GM20000 (cell line): ENCODE measurements at regions not wholly inside any gene's neighbourhood (a gene's known extent, or its start where the extent isn't known, plus 50 kb on each side); places are given as distances from the start of the nearest gene placed in this dataset.
"Not testable (repeated sequence)": the region's sequence is repeated elsewhere in the genome, so short reads cannot be mapped to it uniquely, and the experiment has no call there.

ENCODE experiments used
- DNase-seq: peaks from one replicate; pipeline ENCODE4 v3.0.0; 2012; ENCODE audit warnings: low spot score
- TF ChIP-seq, protein P1 (sequence below): IDR thresholded peaks from 2 replicates; pipeline ENCODE4 v1.5.1; 2012; ENCODE audit warnings: mild to moderate bottlenecking, control low read depth; ENCODE audit errors: extremely low read depth, missing control alignments

DNA sequence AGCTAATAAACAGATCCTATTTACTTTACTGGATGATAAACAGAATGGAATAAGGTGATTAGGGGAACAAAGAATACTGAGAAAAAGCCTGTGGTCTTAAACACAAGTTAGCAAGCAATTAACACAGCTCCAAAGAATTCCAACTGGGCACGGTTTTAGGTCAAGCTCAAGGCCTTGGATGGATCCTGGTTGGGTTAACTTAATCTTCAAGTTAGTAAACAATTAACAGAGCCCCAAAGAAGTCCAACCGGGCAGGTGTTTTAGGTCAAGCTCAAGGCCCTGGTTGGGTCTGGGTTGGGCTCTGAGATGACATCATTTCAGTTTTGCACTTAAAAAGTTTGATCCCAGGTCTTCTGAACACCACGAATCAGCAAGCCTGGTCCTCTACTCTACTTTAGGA lies 1086.3 kb upstream of the TMPRSS15 start:
- no peak for DNase-seq
- TF ChIP-seq, protein P1, sequence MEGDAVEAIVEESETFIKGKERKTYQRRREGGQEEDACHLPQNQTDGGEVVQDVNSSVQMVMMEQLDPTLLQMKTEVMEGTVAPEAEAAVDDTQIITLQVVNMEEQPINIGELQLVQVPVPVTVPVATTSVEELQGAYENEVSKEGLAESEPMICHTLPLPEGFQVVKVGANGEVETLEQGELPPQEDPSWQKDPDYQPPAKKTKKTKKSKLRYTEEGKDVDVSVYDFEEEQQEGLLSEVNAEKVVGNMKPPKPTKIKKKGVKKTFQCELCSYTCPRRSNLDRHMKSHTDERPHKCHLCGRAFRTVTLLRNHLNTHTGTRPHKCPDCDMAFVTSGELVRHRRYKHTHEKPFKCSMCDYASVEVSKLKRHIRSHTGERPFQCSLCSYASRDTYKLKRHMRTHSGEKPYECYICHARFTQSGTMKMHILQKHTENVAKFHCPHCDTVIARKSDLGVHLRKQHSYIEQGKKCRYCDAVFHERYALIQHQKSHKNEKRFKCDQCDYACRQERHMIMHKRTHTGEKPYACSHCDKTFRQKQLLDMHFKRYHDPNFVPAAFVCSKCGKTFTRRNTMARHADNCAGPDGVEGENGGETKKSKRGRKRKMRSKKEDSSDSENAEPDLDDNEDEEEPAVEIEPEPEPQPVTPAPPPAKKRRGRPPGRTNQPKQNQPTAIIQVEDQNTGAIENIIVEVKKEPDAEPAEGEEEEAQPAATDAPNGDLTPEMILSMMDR = no peak

DNA sequence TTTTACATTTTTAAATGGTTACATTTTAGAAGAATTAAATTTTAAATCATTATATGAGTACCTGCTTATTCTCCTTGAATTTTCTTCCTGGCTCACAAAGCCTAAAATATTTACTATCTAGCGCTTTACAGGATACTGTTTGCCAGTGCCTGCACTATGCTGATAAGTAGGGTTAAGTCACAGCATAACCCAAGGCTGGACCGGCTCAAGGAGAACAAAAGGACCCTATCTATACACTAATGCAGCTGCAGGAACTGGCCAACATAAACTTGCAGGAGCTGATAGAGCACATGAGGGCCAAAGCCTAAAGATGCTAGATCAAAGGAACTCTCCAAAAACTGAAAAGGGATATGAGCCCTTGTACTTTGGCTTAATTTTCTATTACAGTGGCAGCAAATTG lies 1086.9 kb upstream of the TMPRSS15 start:
- DNase-seq = no peak
- TF ChIP-seq, protein P1 = no peak

DNA sequence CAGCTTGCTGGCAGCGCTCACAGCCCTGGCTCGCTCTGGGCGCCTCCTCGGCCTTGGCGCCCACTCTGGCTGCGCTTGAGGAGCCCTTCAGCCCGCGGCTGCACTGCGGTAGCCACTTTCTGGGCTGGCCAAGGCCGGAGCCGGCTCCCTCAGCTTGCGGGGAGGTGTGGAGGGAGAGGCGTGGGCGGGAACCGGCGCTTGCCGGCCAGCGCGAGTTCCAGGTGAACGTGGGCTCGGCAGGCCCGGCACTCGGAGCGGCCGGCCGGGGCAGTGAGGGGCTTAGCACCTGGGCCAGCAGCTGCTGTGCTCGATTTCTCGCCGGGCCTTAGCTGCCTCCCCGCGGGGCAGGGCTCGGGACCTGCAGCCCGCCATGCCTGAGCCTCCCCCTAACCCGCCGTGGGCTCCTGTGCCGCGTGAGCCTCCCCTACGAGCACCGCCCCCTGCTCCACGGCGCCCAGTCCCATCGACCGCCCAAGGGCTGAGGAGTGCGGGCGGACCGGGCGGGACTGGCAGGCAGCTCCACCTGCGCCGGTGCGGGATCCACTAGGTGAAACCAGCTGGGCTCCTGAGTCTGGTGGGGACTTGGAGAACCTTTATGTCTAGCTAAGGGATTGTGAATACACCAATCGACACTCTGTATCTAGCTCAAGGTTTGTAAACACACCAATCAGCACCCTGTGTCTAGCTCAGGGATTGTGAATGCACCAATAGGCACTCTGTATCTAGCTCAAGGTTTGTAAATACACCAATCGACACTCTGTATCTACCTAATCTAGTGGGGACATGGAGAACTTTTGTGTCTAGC lies 1090.1 kb upstream of the TMPRSS15 start:
- not testable (repeated sequence) for DNase-seq

DNA sequence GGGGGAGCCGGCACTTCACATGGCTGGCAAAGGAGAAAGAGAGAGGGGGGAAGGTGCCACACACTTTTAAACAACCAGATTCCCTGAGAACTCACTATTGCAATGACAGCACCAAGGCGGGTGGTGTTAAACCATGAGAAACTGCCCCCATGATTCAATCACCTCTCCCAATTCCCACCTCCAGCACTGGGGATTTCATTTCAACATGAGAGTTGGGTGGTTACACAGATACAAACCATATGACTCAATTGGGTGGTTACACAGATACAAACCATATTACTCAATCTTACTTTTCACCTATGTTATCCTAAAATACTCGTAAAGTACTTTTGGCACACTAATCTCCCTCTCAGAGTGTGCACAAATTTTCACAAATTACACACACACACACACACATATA lies 1097.5 kb upstream of the TMPRSS15 start:
- no peak for DNase-seq
- TF ChIP-seq, protein P1 = no peak

DNA sequence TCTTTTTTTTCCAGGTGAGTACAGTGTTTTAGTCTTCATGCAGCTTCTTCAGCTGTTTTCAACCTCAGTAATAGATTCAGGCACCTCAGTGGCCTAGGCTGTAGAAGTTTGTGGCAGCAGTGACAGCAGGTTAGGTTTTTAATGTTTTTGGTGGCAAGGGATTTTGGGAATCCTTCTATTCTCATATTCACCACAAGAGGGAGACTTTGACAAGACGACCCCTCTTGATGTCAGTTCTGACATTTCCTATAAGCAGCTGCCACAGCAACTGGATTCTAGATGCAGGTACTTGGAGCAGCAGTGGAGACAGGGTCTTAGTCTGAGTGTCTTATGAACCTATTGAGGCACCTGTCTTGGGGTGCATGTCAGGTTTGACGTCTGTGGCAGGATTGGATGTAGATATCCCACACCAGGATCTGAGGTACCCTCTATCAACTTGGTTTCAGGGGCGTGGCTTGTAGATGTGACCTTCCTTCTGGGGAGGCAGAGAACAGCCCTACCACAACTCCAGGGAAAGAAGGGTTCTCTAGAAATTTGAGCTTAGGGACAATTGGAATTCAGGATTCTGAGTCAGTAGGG lies 1104.2 kb upstream of the TMPRSS15 start:
- DNase-seq = no peak
- TF ChIP-seq, protein P1 = no peak

DNA sequence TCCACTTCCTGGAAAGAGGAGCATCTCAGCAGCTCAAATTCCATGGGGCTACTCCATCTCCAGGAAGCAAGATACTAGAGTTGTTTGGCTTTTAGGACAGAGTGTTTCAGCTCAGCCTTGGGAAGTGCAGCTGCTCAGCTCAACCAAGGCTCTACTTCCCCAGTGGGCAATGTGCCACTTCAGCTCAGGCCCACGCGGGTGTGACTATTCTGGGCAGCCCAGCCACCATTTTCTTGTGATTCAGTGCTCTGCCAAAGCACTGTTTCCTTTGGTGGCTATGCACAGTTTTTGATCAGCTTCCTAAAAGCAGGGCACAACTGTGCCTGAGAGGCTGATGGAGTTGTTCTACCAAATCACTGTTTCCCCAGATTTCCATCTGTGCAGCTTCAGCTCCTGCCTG lies 1104.9 kb upstream of the TMPRSS15 start:
- no peak for DNase-seq
- TF ChIP-seq, protein P1 = no peak

DNA sequence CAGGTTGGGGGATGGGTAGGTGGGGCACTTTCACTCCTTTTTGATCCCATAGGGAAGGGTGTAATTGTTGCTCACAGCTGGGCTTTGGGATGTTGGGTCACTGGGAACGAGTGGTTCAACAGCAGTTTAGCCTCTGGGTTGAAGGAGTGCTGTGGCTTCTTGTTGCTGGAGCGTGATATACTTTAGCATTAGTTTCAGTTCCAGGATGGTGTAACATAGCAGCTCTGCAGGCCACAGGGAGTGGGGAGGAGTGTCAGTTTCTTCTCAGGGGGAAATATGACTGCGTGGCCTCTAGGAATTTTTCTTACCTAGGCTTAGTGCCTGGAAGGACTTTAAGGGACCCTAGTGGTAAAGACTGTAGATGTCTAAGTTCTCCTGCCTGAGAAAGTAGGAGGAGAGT lies 1105.3 kb upstream of the TMPRSS15 start:
- DNase-seq = no peak

More for the DNA sequence above, 1105.3 kb upstream of the TMPRSS15 start:
- TF ChIP-seq, protein P1 = no peak
